HUES48 (cell line): ENCODE measurements at regions not wholly inside any gene's neighbourhood (a gene's known extent, or its start where the extent isn't known, plus 50 kb on each side); places are given as distances from the start of the nearest gene placed in this dataset.

Source experiments
- H3K27ac ChIP-seq: one replicate; pipeline ENCODE4 v1.7.0; 2013; ENCODE audit warnings: low read depth, low read length, inconsistent platforms
- H3K27me3 ChIP-seq: 2 replicates; pipeline ENCODE4 v1.6.1; 2013; ENCODE audit warnings: mild to moderate bottlenecking, low read length; ENCODE audit not compliant: control insufficient read depth, insufficient read depth
- H3K36me3 ChIP-seq: 2 replicates; pipeline ENCODE4 v1.6.1; 2013; ENCODE audit warnings: low read length; ENCODE audit not compliant: control insufficient read depth, insufficient read depth
- H3K4me1 ChIP-seq: 2 replicates; pipeline ENCODE4 v1.6.1; 2013; ENCODE audit warnings: mild to moderate bottlenecking, low read length; ENCODE audit not compliant: control insufficient read depth, insufficient read depth
- H3K4me3 ChIP-seq: 2 replicates; pipeline ENCODE4 v1.5.1; 2013; ENCODE audit warnings: mild to moderate bottlenecking, low read depth, low read length
- H3K9ac ChIP-seq: 2 replicates; pipeline ENCODE4 v1.6.1; 2013; ENCODE audit warnings: mild to moderate bottlenecking, low read depth, low read length, moderate library complexity
- H3K9me3 ChIP-seq: 2 replicates; pipeline ENCODE4 v1.6.1; 2013; ENCODE audit warnings: low read length; ENCODE audit not compliant: control insufficient read depth, insufficient read depth

GRCh38 chr21:27677546-27677945, 710.7 kb upstream of the ADAMTS5 start:
- no peak overlapping the region for H3K27ac ChIP-seq
- H3K4me1 ChIP-seq = no peaks in the 10 kb centered on the region
- no peak overlapping the region for H3K4me3 ChIP-seq
- no peak overlapping the region for H3K9ac ChIP-seq
- H3K36me3 ChIP-seq = no peaks in the 10 kb centered on the region
- no peaks in the 10 kb centered on the region for H3K27me3 ChIP-seq
- peaks cover 4% of the 10 kb centered on the region; the same call in 1 of the 2 replicates for H3K9me3 ChIP-seq

DNA sequence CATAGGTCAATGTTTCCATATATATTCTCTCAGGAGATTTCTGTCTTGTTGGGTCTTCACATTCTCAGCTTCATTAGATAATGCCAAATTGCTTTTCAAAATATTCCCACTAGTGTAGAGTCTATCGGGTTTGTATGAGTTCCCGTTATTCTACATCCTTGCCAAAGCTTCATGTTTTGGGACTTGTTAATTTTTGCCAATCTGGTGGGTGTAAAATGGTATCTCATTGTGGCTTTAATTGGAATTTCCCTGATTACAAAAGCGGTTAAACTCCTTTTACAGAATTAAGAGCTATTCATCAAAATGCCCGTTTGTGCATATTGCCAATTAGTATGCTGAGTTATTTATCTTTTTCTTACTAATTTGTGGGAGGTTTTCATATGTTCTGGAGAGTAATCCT, 708.4 kb upstream of the ADAMTS5 start:
- Histone ChIP-seq H3K27me3 (no peaks in the 10 kb centered on the region), H3K27ac (no peak overlapping the region), H3K36me3 (no peaks in the 10 kb centered on the region), H3K4me3 (no peak overlapping the region), H3K4me1 (no peaks in the 10 kb centered on the region), H3K9ac (no peak overlapping the region), H3K9me3 (peaks cover 4% of the 10 kb centered on the region; the same call in 1 of the 2 replicates)

GRCh38 chr21:27674041-27674615, 707.2 kb upstream of the ADAMTS5 start:
- Histone ChIP-seq H3K36me3 (no peaks in the 10 kb centered on the region), H3K27ac (no peak overlapping the region), H3K27me3 (no peaks in the 10 kb centered on the region), H3K4me1 (no peaks in the 10 kb centered on the region), H3K9ac (no peak overlapping the region), H3K9me3 (no peaks in the 10 kb centered on the region), H3K4me3 (no peak overlapping the region)

DNA sequence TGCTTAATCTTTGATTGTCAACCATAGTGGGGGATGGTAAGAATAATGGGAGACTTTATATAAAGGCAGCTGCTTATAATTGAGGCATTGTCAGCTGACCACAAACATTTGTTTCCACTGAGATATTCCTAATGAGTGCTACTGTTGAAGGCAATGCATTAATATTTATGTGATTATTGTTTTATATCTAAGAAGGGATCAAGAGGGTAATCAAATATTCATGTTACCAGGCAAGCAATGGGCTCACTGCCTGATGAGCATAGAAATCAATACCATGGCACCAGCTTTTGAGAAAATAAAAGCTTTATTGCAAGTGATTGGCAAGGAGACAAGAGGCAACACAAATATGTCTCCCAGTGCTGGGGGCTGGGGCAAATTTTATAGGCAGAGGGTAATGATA, 706.7 kb upstream of the ADAMTS5 start:
- no peak overlapping the region for H3K4me3 ChIP-seq
- H3K4me1 ChIP-seq = no peaks in the 10 kb centered on the region
- no peaks in the 10 kb centered on the region for H3K27me3 ChIP-seq
- H3K27ac ChIP-seq = no peak overlapping the region
- no peaks in the 10 kb centered on the region for H3K36me3 ChIP-seq
- H3K9me3 ChIP-seq = no peaks in the 10 kb centered on the region
- H3K9ac ChIP-seq = no peak overlapping the region

- H3K9me3 ChIP-seq = no peaks in the 10 kb centered on the region
- H3K27ac ChIP-seq = no peak overlapping the region
- no peak overlapping the region for H3K4me3 ChIP-seq
- H3K9ac ChIP-seq = no peak overlapping the region
- no peaks in the 10 kb centered on the region for H3K27me3 ChIP-seq
- no peaks in the 10 kb centered on the region for H3K4me1 ChIP-seq
- H3K36me3 ChIP-seq = no peaks in the 10 kb centered on the region
These were observed 704.3 kb upstream of the ADAMTS5 start for GRCh38 chr21:27671207-27671606.

GRCh38 chr21:27653481-27653880, 686.6 kb upstream of the ADAMTS5 start:
- no peak overlapping the region for H3K27ac ChIP-seq
- H3K9me3 ChIP-seq = no peaks in the 10 kb centered on the region
- no peaks in the 10 kb centered on the region for H3K4me1 ChIP-seq
- no peaks in the 10 kb centered on the region for H3K36me3 ChIP-seq
- H3K9ac ChIP-seq = no peak overlapping the region
- H3K4me3 ChIP-seq = no peak overlapping the region
- H3K27me3 ChIP-seq = no peaks in the 10 kb centered on the region

DNA sequence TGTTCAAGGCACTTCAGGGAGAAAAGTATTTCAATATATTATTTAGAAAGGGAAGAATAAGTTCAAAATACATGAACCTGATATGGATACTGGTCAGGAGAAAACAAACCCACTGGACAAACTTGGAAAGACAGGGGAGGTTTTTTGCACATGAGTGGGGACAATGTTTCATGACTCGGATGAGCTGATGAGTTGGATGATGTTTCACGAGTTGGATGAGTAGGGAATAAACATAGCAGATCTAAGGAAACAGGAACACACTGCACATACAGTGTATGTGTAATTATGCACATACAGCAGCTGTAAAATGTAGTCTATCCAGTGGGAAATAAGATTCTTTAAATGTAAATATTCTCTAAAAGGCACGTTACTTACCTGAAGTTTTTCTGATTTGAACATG, 682.9 kb upstream of the ADAMTS5 start:
- Histone ChIP-seq H3K4me1 (no peaks in the 10 kb centered on the region), H3K9me3 (no peaks in the 10 kb centered on the region), H3K9ac (no peak overlapping the region), H3K36me3 (no peaks in the 10 kb centered on the region), H3K27ac (no peak overlapping the region), H3K27me3 (no peaks in the 10 kb centered on the region), H3K4me3 (no peak overlapping the region)

GRCh38 chr21:27649323-27649722, 682.4 kb upstream of the ADAMTS5 start:
- Histone ChIP-seq H3K27ac (no peak overlapping the region), H3K9me3 (no peaks in the 10 kb centered on the region), H3K36me3 (no peaks in the 10 kb centered on the region)

DNA sequence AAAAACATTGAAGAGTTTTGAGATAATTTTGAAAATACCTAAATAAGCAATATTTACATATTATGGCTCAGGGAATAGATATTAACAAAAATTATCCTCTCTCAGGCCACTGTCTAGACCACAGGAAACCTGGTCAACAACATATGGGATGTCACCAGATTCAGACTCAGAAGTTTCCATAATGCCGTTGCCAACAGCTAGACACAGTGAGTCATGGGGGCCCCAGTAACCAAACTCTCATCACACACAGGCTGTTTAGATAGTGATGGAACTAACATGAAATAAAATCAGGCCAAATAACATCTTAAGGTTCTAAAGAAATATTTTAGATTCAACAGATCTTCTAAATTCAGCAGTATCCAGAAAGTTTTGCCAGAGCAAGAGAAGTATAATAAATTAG, 681.7 kb upstream of the ADAMTS5 start:
- no peak overlapping the region for H3K27ac ChIP-seq
- no peaks in the 10 kb centered on the region for H3K27me3 ChIP-seq
- no peak overlapping the region for H3K4me3 ChIP-seq
- no peaks in the 10 kb centered on the region for H3K36me3 ChIP-seq
- H3K9ac ChIP-seq = no peak overlapping the region
- no peaks in the 10 kb centered on the region for H3K9me3 ChIP-seq
- H3K4me1 ChIP-seq = no peaks in the 10 kb centered on the region

More at GRCh38 chr21:27649323-27649722, 682.4 kb upstream of the ADAMTS5 start:
- no peak overlapping the region for H3K4me3 ChIP-seq
- no peaks in the 10 kb centered on the region for H3K27me3 ChIP-seq
- no peaks in the 10 kb centered on the region for H3K4me1 ChIP-seq
- no peak overlapping the region for H3K9ac ChIP-seq

DNA sequence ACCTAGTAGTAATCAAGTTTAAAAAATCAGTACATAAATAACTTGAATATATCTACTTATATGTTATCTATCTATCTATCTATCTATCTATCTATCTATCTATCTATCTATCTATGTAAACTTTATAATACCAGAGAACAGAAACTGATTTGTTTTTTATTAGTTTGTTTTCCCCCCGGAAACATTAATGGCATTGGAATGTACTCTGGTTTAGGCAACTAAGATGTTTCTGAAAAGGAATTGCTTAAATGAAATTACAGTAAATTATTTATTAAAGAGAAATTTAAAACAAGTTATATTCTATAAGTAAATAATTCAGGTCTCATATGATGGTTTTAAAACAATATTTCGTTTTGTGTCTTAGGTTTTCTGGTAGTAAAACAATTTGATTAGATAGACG, 681.0 kb upstream of the ADAMTS5 start:
- no peaks in the 10 kb centered on the region for H3K27me3 ChIP-seq
- H3K27ac ChIP-seq = no peak overlapping the region
- H3K9me3 ChIP-seq = no peaks in the 10 kb centered on the region
- no peaks in the 10 kb centered on the region for H3K36me3 ChIP-seq
- no peak overlapping the region for H3K9ac ChIP-seq
- no peak overlapping the region for H3K4me3 ChIP-seq
- H3K4me1 ChIP-seq = no peaks in the 10 kb centered on the region

DNA sequence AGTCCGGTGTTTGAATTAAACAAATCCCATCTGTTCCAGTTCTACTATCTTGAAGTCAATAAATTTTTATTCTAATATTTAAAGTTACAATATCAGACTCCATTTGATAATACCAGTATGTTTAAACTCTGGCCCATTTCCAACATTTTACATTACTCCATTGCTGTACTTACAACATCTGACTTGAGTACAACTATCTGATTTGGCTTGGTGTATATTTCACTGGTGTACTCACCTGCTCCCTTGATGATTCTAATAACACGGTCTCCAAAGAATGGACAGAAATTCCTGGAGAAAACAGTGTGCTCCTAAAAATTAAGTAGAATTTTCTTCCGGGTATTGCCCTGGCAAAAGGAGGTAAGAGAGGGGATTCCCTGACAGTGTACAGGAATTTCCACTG, 680.5 kb upstream of the ADAMTS5 start:
- no peak overlapping the region for H3K9ac ChIP-seq
- H3K4me1 ChIP-seq = no peaks in the 10 kb centered on the region
- H3K27me3 ChIP-seq = no peaks in the 10 kb centered on the region
- no peaks in the 10 kb centered on the region for H3K9me3 ChIP-seq
- no peaks in the 10 kb centered on the region for H3K36me3 ChIP-seq
- H3K27ac ChIP-seq = no peak overlapping the region
- H3K4me3 ChIP-seq = no peak overlapping the region

DNA sequence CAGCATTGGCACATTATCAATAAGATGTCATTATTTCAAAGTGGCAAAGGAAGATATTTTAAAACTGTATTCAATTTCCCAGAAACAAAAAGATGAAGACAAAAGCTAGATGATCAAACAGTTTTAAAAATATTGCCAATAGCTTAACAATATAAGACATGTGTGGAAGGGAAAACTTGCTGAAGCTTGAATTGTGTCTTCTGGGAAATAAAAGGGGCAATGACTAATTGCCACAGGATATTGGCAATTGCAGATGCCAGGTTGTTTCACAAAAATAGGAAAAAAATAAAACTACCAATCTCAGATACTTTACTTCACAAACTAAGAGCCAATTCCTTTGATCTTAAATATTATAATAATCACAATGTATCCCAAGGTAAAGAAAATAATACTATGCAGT, 679.8 kb upstream of the ADAMTS5 start:
- no peak overlapping the region for H3K4me3 ChIP-seq
- no peaks in the 10 kb centered on the region for H3K9me3 ChIP-seq
- H3K4me1 ChIP-seq = no peaks in the 10 kb centered on the region
- no peak overlapping the region for H3K27ac ChIP-seq
- H3K9ac ChIP-seq = no peak overlapping the region
- no peaks in the 10 kb centered on the region for H3K27me3 ChIP-seq
- no peaks in the 10 kb centered on the region for H3K36me3 ChIP-seq
